ENCODE measurements at regions not wholly inside any gene's neighbourhood (a gene's known extent, or its start where the extent isn't known, plus 50 kb on each side); places are given as distances from the start of the nearest gene placed in this dataset.

DNA sequence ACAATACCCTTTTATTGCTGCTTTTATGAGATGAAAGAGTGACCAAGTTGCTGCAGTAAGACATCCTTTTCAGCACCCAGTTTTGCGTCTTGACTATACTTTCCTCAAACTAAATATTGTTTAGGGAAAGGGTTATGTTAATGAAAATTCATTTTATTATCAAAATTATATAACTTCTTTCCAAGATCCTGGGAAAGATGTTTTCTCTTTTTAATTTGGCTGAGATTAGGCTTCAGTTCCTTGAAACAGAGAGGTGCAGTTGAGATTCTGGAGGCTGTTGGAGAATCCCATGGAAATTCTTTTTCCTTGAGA lies 91.6 kb upstream of the KCNA3 start:
- 6% methylated on average over 1 of the region's 1 CpG for WGBS
- Histone ChIP-seq H3K9me3 (ENCODE audit: control insufficient read depth in 4 of 4, low read length in 3 of 4) (no peaks in the 10 kb centered on the region), H3K9ac (ENCODE audit: low read depth in 1 of 2, low read length in 2 of 2) (no peak overlapping the region), H3K27me3 (ENCODE audit: control insufficient read depth in 4 of 4, insufficient read depth in 4 of 4, low read length in 3 of 4) (no peaks in the 10 kb centered on the region), H3K36me3 (ENCODE audit: control insufficient read depth in 4 of 4, insufficient read depth in 3 of 4, low read depth in 1 of 4, low read length in 3 of 4) (no peaks in the 10 kb centered on the region), H3K4me1 (ENCODE audit: control insufficient read depth in 4 of 4, insufficient read depth in 4 of 4, low read length in 3 of 4) (no peaks in the 10 kb centered on the region), H3K27ac (ENCODE audit: low read depth in 1 of 2, low read length in 2 of 2) (no peak overlapping the region), H3K4me3 (ENCODE audit: low read depth in 1 of 3, low read length in 3 of 3) (no peak overlapping the region)
- TF ChIP-seq YY1 (IDR thresholded peaks at IDR 0.05), result no peak
- no peak for TF ChIP-seq EGR1 (IDR thresholded peaks at IDR 0.05; ENCODE audit: low read depth in 2 of 2)
- no peak for TF ChIP-seq SP1 (IDR thresholded peaks at IDR 0.05)
- TF ChIP-seq NR2F2 (IDR thresholded peaks at IDR 0.05), result no peak
- TF ChIP-seq, protein P1, sequence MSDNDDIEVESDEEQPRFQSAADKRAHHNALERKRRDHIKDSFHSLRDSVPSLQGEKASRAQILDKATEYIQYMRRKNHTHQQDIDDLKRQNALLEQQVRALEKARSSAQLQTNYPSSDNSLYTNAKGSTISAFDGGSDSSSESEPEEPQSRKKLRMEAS (IDR thresholded peaks at IDR 0.05), result no peak
- TF ChIP-seq, protein P2, sequence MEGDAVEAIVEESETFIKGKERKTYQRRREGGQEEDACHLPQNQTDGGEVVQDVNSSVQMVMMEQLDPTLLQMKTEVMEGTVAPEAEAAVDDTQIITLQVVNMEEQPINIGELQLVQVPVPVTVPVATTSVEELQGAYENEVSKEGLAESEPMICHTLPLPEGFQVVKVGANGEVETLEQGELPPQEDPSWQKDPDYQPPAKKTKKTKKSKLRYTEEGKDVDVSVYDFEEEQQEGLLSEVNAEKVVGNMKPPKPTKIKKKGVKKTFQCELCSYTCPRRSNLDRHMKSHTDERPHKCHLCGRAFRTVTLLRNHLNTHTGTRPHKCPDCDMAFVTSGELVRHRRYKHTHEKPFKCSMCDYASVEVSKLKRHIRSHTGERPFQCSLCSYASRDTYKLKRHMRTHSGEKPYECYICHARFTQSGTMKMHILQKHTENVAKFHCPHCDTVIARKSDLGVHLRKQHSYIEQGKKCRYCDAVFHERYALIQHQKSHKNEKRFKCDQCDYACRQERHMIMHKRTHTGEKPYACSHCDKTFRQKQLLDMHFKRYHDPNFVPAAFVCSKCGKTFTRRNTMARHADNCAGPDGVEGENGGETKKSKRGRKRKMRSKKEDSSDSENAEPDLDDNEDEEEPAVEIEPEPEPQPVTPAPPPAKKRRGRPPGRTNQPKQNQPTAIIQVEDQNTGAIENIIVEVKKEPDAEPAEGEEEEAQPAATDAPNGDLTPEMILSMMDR (IDR thresholded peaks at IDR 0.05; ENCODE audit: low read depth, low read length, missing input control), result no peak
- no peak for TF ChIP-seq FOXA1 (IDR thresholded peaks at IDR 0.05)
- TF ChIP-seq, protein P3, sequence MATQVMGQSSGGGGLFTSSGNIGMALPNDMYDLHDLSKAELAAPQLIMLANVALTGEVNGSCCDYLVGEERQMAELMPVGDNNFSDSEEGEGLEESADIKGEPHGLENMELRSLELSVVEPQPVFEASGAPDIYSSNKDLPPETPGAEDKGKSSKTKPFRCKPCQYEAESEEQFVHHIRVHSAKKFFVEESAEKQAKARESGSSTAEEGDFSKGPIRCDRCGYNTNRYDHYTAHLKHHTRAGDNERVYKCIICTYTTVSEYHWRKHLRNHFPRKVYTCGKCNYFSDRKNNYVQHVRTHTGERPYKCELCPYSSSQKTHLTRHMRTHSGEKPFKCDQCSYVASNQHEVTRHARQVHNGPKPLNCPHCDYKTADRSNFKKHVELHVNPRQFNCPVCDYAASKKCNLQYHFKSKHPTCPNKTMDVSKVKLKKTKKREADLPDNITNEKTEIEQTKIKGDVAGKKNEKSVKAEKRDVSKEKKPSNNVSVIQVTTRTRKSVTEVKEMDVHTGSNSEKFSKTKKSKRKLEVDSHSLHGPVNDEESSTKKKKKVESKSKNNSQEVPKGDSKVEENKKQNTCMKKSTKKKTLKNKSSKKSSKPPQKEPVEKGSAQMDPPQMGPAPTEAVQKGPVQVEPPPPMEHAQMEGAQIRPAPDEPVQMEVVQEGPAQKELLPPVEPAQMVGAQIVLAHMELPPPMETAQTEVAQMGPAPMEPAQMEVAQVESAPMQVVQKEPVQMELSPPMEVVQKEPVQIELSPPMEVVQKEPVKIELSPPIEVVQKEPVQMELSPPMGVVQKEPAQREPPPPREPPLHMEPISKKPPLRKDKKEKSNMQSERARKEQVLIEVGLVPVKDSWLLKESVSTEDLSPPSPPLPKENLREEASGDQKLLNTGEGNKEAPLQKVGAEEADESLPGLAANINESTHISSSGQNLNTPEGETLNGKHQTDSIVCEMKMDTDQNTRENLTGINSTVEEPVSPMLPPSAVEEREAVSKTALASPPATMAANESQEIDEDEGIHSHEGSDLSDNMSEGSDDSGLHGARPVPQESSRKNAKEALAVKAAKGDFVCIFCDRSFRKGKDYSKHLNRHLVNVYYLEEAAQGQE (IDR thresholded peaks at IDR 0.05), result no peak
- no peak for TF ChIP-seq FOXA2 (IDR thresholded peaks at IDR 0.05)
- no peak for TF ChIP-seq RAD21 (IDR thresholded peaks at IDR 0.05)
- TF ChIP-seq GABPA (IDR thresholded peaks at IDR 0.05 in 1 of 2, conservative IDR thresholded peaks at IDR 0.05 in 1 of 2), result no peak
- TF ChIP-seq, protein P4, sequence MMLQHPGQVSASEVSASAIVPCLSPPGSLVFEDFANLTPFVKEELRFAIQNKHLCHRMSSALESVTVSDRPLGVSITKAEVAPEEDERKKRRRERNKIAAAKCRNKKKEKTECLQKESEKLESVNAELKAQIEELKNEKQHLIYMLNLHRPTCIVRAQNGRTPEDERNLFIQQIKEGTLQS (IDR thresholded peaks at IDR 0.05), result no peak
- no peak for TF ChIP-seq JUND (IDR thresholded peaks at IDR 0.05)
- no peak for TF ChIP-seq HNF4A (conservative IDR thresholded peaks at IDR 0.05)
- DNase-seq (ENCODE audit: low spot score), result no peak

DNA sequence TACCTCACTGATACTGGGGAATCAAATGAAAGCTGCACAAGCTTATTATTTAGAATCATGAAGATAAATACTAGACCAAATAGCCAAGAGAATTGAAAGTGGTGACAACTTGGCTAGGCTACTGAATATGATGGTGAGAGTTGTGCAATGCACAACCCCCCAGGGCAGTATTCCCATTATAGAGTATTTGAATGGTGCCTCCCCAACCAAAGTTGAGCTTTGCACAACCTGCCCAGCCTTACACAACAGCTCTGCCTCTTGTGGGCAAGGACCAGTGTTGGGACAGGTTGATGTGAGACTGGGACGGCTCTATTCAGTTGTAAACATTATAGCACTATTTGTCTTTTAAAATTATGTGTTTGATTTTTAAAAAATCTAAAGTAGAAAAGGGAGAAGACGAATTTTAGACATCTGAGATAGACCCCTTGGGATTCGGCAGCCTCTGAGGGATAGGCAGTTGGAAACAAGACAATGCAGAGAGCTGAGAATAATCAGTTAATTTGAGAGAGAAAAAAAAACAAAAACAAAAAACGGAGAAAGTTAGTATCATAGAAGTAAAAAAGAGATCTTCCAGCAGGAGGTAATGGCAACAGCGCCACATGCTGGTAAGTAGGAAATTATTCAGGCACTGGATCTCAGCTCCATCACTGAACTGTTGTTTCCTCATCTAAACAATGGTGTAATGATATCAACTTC lies 91.0 kb upstream of the KCNA3 start:
- Histone ChIP-seq H3K9ac (ENCODE audit: low read depth in 1 of 2, low read length in 2 of 2) (no peak overlapping the region), H3K4me1 (ENCODE audit: control insufficient read depth in 4 of 4, insufficient read depth in 4 of 4, low read length in 3 of 4) (no peaks in the 10 kb centered on the region), H3K27me3 (ENCODE audit: control insufficient read depth in 4 of 4, insufficient read depth in 4 of 4, low read length in 3 of 4) (no peaks in the 10 kb centered on the region), H3K4me3 (ENCODE audit: low read depth in 1 of 3, low read length in 3 of 3) (no peak overlapping the region), H3K9me3 (ENCODE audit: control insufficient read depth in 4 of 4, low read length in 3 of 4) (no peaks in the 10 kb centered on the region), H3K27ac (ENCODE audit: low read depth in 1 of 2, low read length in 2 of 2) (no peak overlapping the region), H3K36me3 (ENCODE audit: control insufficient read depth in 4 of 4, insufficient read depth in 3 of 4, low read depth in 1 of 4, low read length in 3 of 4) (no peaks in the 10 kb centered on the region)
- TF ChIP-seq YY1 (IDR thresholded peaks at IDR 0.05) (no peak), NR2F2 (IDR thresholded peaks at IDR 0.05) (no peak), FOXA1 (IDR thresholded peaks at IDR 0.05) (no peak), RAD21 (IDR thresholded peaks at IDR 0.05) (peak; percentile 80 to 87), HNF4A (conservative IDR thresholded peaks at IDR 0.05) (peak in 1 of 2 donors; percentile 13)
- TF ChIP-seq, protein P2 (IDR thresholded peaks at IDR 0.05; ENCODE audit: low read depth, low read length, missing input control), result peak; percentile 76
- DNase-seq (ENCODE audit: low spot score), result no peak
- WGBS, result 13% methylated on average over 5 of the region's 5 CpGs

Measured in liver (tissue), 8 donors.